Adrenal gland (tissue), 5 donors: ENCODE measurements at regions not wholly inside any gene's neighbourhood (a gene's known extent, or its start where the extent isn't known, plus 50 kb on each side); places are given as distances from the start of the nearest gene placed in this dataset.

Experiments used
- POLR2A ChIP-seq, 2 donors: fragments of 450-650 bp; IDR thresholded peaks; one replicate each; pipeline ENCODE4 v1.6.1; 2017; ENCODE audit warnings: antibody characterized with exemption in 2 of 2, mild to moderate bottlenecking in 2 of 2, moderate library complexity in 1 of 2
- TF ChIP-seq, protein P1 (sequence below), 6 experiments: fragments of 450-650 bp in 4 of 6; fragments of 200-600 bp in 2 of 6; sonication (generic) in 1 of 6; IDR thresholded peaks; 1 replicate in 5 of 6; 2 replicates in 1 of 6; pipeline versions ENCODE4 v1.5.1 to v1.8.0; 2016 to 2021; ENCODE audit warnings: antibody characterized with exemption in 6 of 6, mild to moderate bottlenecking in 2 of 6, moderate library complexity in 1 of 6
- donor health status: DM: no; HTN: no; CAD: no.

DNA sequence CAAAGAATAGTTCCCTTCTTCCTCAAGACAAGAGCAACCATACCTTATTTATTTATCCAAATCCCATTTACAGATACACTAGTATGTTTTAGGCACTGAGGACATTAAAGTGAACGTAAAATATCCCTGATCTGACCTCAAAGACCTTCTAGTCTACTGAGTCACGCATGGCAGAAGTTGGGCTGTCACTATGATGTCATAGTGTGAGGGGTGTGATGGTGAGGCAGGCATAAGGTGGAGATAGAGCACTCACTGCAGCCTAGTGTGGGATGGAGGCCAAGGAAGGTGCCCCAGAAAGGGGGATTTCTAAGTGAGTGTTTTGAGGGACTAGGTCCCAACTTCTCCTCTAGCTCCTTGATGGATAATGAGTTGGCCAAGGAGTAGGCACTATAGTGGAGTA lies 249.5 kb upstream of the SKOR2 start:
- TF ChIP-seq POLR2A (IDR thresholded peaks at IDR 0.05) = no peak
- TF ChIP-seq, protein P1, sequence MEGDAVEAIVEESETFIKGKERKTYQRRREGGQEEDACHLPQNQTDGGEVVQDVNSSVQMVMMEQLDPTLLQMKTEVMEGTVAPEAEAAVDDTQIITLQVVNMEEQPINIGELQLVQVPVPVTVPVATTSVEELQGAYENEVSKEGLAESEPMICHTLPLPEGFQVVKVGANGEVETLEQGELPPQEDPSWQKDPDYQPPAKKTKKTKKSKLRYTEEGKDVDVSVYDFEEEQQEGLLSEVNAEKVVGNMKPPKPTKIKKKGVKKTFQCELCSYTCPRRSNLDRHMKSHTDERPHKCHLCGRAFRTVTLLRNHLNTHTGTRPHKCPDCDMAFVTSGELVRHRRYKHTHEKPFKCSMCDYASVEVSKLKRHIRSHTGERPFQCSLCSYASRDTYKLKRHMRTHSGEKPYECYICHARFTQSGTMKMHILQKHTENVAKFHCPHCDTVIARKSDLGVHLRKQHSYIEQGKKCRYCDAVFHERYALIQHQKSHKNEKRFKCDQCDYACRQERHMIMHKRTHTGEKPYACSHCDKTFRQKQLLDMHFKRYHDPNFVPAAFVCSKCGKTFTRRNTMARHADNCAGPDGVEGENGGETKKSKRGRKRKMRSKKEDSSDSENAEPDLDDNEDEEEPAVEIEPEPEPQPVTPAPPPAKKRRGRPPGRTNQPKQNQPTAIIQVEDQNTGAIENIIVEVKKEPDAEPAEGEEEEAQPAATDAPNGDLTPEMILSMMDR (IDR thresholded peaks at IDR 0.05) = no peak
